Activated CD4-positive, alpha-beta T cell treated with anti-CD3 and anti-CD28 coated beads, Interleukin-2, amount 10 ng/mL, durations not matched to agents 24 days and 14 days (primary cell): ENCODE measurements at regions not wholly inside any gene's neighbourhood (a gene's known extent, or its start where the extent isn't known, plus 50 kb on each side); places are given as distances from the start of the nearest gene placed in this dataset.
"Not testable (repeated sequence)": the region's sequence is repeated elsewhere in the genome, so short reads cannot be mapped to it uniquely, and the experiment has no call there.

ENCODE experiments used
- DNase-seq: peaks from one replicate; pipeline ENCODE4 v3.0.0; 2022
- H3K27ac Mint-ChIP-seq: one replicate; pipeline ENCODE4 v1.8.0; 2022; ENCODE audit warnings: mild to moderate bottlenecking, mixed read lengths
- H3K27me3 Mint-ChIP-seq: one replicate; pipeline ENCODE4 v1.8.0; 2022; ENCODE audit warnings: mixed read lengths
- H3K36me3 Mint-ChIP-seq: one replicate; pipeline ENCODE4 v1.8.0; 2022; ENCODE audit warnings: low read depth, mild to moderate bottlenecking, mixed read lengths
- H3K4me1 Mint-ChIP-seq: one replicate; pipeline ENCODE4 v1.8.0; 2021; ENCODE audit warnings: mixed read lengths
- H3K4me3 Mint-ChIP-seq: one replicate; pipeline ENCODE4 v1.8.0; 2022; ENCODE audit warnings: mild to moderate bottlenecking, moderate library complexity, mixed read lengths
- H3K9me3 Mint-ChIP-seq: one replicate; pipeline ENCODE4 v1.8.0; 2021; ENCODE audit warnings: mixed read lengths
- intact Hi-C: fragments of 100-400 bp; cut with micrococcal nuclease; formaldehyde crosslinking; loops from one replicate; pipeline ENCODE4 v1.15.1; 2023

- H3K27me3 Mint-ChIP-seq: no peaks in the 10 kb centered on the region
- H3K36me3 Mint-ChIP-seq: no peaks in the 10 kb centered on the region
- intact Hi-C loops: no loop called here
- no peak overlapping the region for H3K4me3 Mint-ChIP-seq
- no peak overlapping the region for H3K27ac Mint-ChIP-seq
- peaks cover 7% of the 10 kb centered on the region for H3K9me3 Mint-ChIP-seq
- H3K4me1 Mint-ChIP-seq: no peaks in the 10 kb centered on the region
- DNase-seq: no peak
Observed at GRCh38 chr13:81565849-81566248, 1224.9 kb upstream of the SPRY2 start.

- Mint-ChIP-seq H3K4me3 (no peak overlapping the region), H3K36me3 (no peaks in the 10 kb centered on the region), H3K9me3 (peaks cover under 1% of the 10 kb centered on the region), H3K27me3 (no peaks in the 10 kb centered on the region), H3K27ac (no peak overlapping the region), H3K4me1 (no peaks in the 10 kb centered on the region)
- intact Hi-C loops: no loop called here
- DNase-seq: no peak
Observed at GRCh38 chr13:81563091-81563490, 1222.2 kb upstream of the SPRY2 start.

- intact Hi-C loops: no loop called here
- H3K27ac Mint-ChIP-seq: no peak overlapping the region
- DNase-seq: no peak
- H3K36me3 Mint-ChIP-seq: no peaks in the 10 kb centered on the region
- no peaks in the 10 kb centered on the region for H3K27me3 Mint-ChIP-seq
- H3K4me1 Mint-ChIP-seq: no peaks in the 10 kb centered on the region
- H3K4me3 Mint-ChIP-seq: no peak overlapping the region
- no peaks in the 10 kb centered on the region for H3K9me3 Mint-ChIP-seq
Observed at GRCh38 chr13:81562598-81562997, 1221.7 kb upstream of the SPRY2 start.

- intact Hi-C loops: no loop called here
- H3K4me3 Mint-ChIP-seq: no peak overlapping the region
- H3K27me3 Mint-ChIP-seq: no peaks in the 10 kb centered on the region
- DNase-seq: no peak
- no peaks in the 10 kb centered on the region for H3K4me1 Mint-ChIP-seq
- no peak overlapping the region for H3K27ac Mint-ChIP-seq
- peaks cover 21% of the 10 kb centered on the region for H3K9me3 Mint-ChIP-seq
- H3K36me3 Mint-ChIP-seq: no peaks in the 10 kb centered on the region
Observed at GRCh38 chr13:81551036-81551435, 1210.1 kb upstream of the SPRY2 start.

- H3K36me3 Mint-ChIP-seq, DNase-seq, H3K27me3 Mint-ChIP-seq, H3K27ac Mint-ChIP-seq, H3K4me1 Mint-ChIP-seq, intact Hi-C loops, H3K4me3 Mint-ChIP-seq: not testable (repeated sequence)
- H3K9me3 Mint-ChIP-seq: peaks cover 13% of the 10 kb centered on the region
Observed at GRCh38 chr13:81546294-81546693, 1205.4 kb upstream of the SPRY2 start.

- no peak overlapping the region for H3K4me3 Mint-ChIP-seq
- no peaks in the 10 kb centered on the region for H3K4me1 Mint-ChIP-seq
- no peak for DNase-seq
- no peak overlapping the region for H3K27ac Mint-ChIP-seq
- no peaks in the 10 kb centered on the region for H3K27me3 Mint-ChIP-seq
- no peaks in the 10 kb centered on the region for H3K36me3 Mint-ChIP-seq
- H3K9me3 Mint-ChIP-seq: peaks cover 3% of the 10 kb centered on the region
- intact Hi-C loops: no loop called here
Observed at GRCh38 chr13:81540777-81541176, 1199.9 kb upstream of the SPRY2 start.

GRCh38 chr13:81539643-81540150, 1198.8 kb upstream of the SPRY2 start:
- Mint-ChIP-seq H3K27me3 (no peaks in the 10 kb centered on the region), H3K4me3 (no peak overlapping the region), H3K4me1 (no peaks in the 10 kb centered on the region), H3K9me3 (peaks cover 3% of the 10 kb centered on the region), H3K36me3 (no peaks in the 10 kb centered on the region), H3K27ac (no peak overlapping the region)
- intact Hi-C loops: no loop called here
- no peak for DNase-seq

- no peak overlapping the region for H3K27ac Mint-ChIP-seq
Observed at GRCh38 chr13:81498969-81499368, 1158.0 kb upstream of the SPRY2 start.

GRCh38 chr13:81493144-81493543, 1152.2 kb upstream of the SPRY2 start:
- DNase-seq: no peak
- Mint-ChIP-seq H3K4me1 (no peaks in the 10 kb centered on the region), H3K4me3 (no peak overlapping the region), H3K27me3 (no peaks in the 10 kb centered on the region), H3K9me3 (no peaks in the 10 kb centered on the region), H3K27ac (no peak overlapping the region), H3K36me3 (no peaks in the 10 kb centered on the region)
- intact Hi-C loops: no loop called here

More at GRCh38 chr13:81498969-81499368, 1158.0 kb upstream of the SPRY2 start:
- intact Hi-C loops: no loop called here
- no peaks in the 10 kb centered on the region for H3K9me3 Mint-ChIP-seq
- H3K27me3 Mint-ChIP-seq: no peaks in the 10 kb centered on the region
- no peaks in the 10 kb centered on the region for H3K4me1 Mint-ChIP-seq
- no peak overlapping the region for H3K4me3 Mint-ChIP-seq
- DNase-seq: no peak
- H3K36me3 Mint-ChIP-seq: no peaks in the 10 kb centered on the region

- no peak for DNase-seq
- intact Hi-C loops: no loop called here
- H3K4me1 Mint-ChIP-seq: no peaks in the 10 kb centered on the region
- no peak overlapping the region for H3K27ac Mint-ChIP-seq
- H3K36me3 Mint-ChIP-seq: no peaks in the 10 kb centered on the region
- H3K27me3 Mint-ChIP-seq: no peaks in the 10 kb centered on the region
- no peaks in the 10 kb centered on the region for H3K9me3 Mint-ChIP-seq
- no peak overlapping the region for H3K4me3 Mint-ChIP-seq
Observed at GRCh38 chr13:81492449-81492848, 1151.5 kb upstream of the SPRY2 start.

GRCh38 chr13:81488021-81488420, 1147.1 kb upstream of the SPRY2 start:
- no peaks in the 10 kb centered on the region for H3K27me3 Mint-ChIP-seq
- intact Hi-C loops: no loop called here
- no peaks in the 10 kb centered on the region for H3K4me1 Mint-ChIP-seq
- no peaks in the 10 kb centered on the region for H3K36me3 Mint-ChIP-seq
- H3K27ac Mint-ChIP-seq: no peak overlapping the region
- no peak for DNase-seq
- peaks cover 2% of the 10 kb centered on the region for H3K9me3 Mint-ChIP-seq
- H3K4me3 Mint-ChIP-seq: no peak overlapping the region

- Mint-ChIP-seq H3K27me3 (no peaks in the 10 kb centered on the region), H3K9me3 (peaks cover 4% of the 10 kb centered on the region), H3K4me1 (no peaks in the 10 kb centered on the region), H3K27ac (no peak overlapping the region), H3K4me3 (no peak overlapping the region), H3K36me3 (no peaks in the 10 kb centered on the region)
- no peak for DNase-seq
- intact Hi-C loops: no loop called here
Observed at GRCh38 chr13:81487151-81487550, 1146.2 kb upstream of the SPRY2 start.

GRCh38 chr13:81480634-81481033, 1139.7 kb upstream of the SPRY2 start:
- no peak overlapping the region for H3K27ac Mint-ChIP-seq
- intact Hi-C loops: no loop called here
- H3K9me3 Mint-ChIP-seq: peaks cover 4% of the 10 kb centered on the region
- H3K4me3 Mint-ChIP-seq: no peak overlapping the region
- no peak for DNase-seq
- H3K36me3 Mint-ChIP-seq: no peaks in the 10 kb centered on the region
- no peaks in the 10 kb centered on the region for H3K4me1 Mint-ChIP-seq
- no peaks in the 10 kb centered on the region for H3K27me3 Mint-ChIP-seq

GRCh38 chr13:81473366-81473899, 1132.5 kb upstream of the SPRY2 start:
- no peak for DNase-seq
- Mint-ChIP-seq H3K4me1 (no peaks in the 10 kb centered on the region), H3K36me3 (no peaks in the 10 kb centered on the region), H3K27me3 (no peaks in the 10 kb centered on the region), H3K27ac (no peak overlapping the region), H3K9me3 (no peaks in the 10 kb centered on the region), H3K4me3 (no peak overlapping the region)
- intact Hi-C loops: no loop called here

- Mint-ChIP-seq H3K36me3 (no peaks in the 10 kb centered on the region), H3K4me1 (no peaks in the 10 kb centered on the region), H3K27me3 (no peaks in the 10 kb centered on the region), H3K27ac (no peak overlapping the region), H3K9me3 (no peaks in the 10 kb centered on the region), H3K4me3 (no peak overlapping the region)
- no peak for DNase-seq
- intact Hi-C loops: no loop called here
Observed at GRCh38 chr13:81458170-81458569, 1117.2 kb upstream of the SPRY2 start.
